ENCODE measurements at regions not wholly inside any gene's neighbourhood (a gene's known extent, or its start where the extent isn't known, plus 50 kb on each side); places are given as distances from the start of the nearest gene placed in this dataset.

GRCh38 chr13:111519490-111520170 is 199.2 kb downstream of the TEX29 start:
- Histone ChIP-seq H3K9me3 (ENCODE audit: control insufficient read depth, low read length) (no peaks in the 10 kb centered on the region), H3K36me3 (ENCODE audit: control insufficient read depth, insufficient read depth, low read length) (no peaks in the 10 kb centered on the region), H3K4me3 (ENCODE audit: low read length) (no peak overlapping the region), H3K4me1 (ENCODE audit: control insufficient read depth, insufficient read depth, low read length) (no peaks in the 10 kb centered on the region), H3K27me3 (ENCODE audit: control insufficient read depth, insufficient read depth, low read length) (peaks cover 4% of the 10 kb centered on the region), H3K9ac (ENCODE audit: low read length) (no peak overlapping the region)

GRCh38 chr13:111521030-111521429 is 200.6 kb downstream of the TEX29 start:
- H3K4me3 ChIP-seq (ENCODE audit: low read length) = no peak overlapping the region
- no peaks in the 10 kb centered on the region for H3K4me1 ChIP-seq (ENCODE audit: control insufficient read depth, insufficient read depth, low read length)
- H3K36me3 ChIP-seq (ENCODE audit: control insufficient read depth, insufficient read depth, low read length) = no peaks in the 10 kb centered on the region
- H3K27me3 ChIP-seq (ENCODE audit: control insufficient read depth, insufficient read depth, low read length) = no peaks in the 10 kb centered on the region
- H3K9ac ChIP-seq (ENCODE audit: low read length) = no peak overlapping the region
- no peaks in the 10 kb centered on the region for H3K9me3 ChIP-seq (ENCODE audit: control insufficient read depth, low read length)

GRCh38 chr13:111521691-111522229 is 201.3 kb downstream of the TEX29 start:
- H3K9ac ChIP-seq (ENCODE audit: low read length) = no peak overlapping the region
- no peak overlapping the region for H3K4me3 ChIP-seq (ENCODE audit: low read length)
- no peaks in the 10 kb centered on the region for H3K9me3 ChIP-seq (ENCODE audit: control insufficient read depth, low read length)
- H3K36me3 ChIP-seq (ENCODE audit: control insufficient read depth, insufficient read depth, low read length) = no peaks in the 10 kb centered on the region
- no peaks in the 10 kb centered on the region for H3K27me3 ChIP-seq (ENCODE audit: control insufficient read depth, insufficient read depth, low read length)
- H3K4me1 ChIP-seq (ENCODE audit: control insufficient read depth, insufficient read depth, low read length) = no peaks in the 10 kb centered on the region

GRCh38 chr13:111525320-111526118 is 205.1 kb downstream of the TEX29 start:
- no peak overlapping the region for H3K9ac ChIP-seq (ENCODE audit: low read length)
- H3K4me3 ChIP-seq (ENCODE audit: low read length) = no peak overlapping the region
- no peaks in the 10 kb centered on the region for H3K4me1 ChIP-seq (ENCODE audit: control insufficient read depth, insufficient read depth, low read length)
- no peaks in the 10 kb centered on the region for H3K36me3 ChIP-seq (ENCODE audit: control insufficient read depth, insufficient read depth, low read length)
- peaks cover 4% of the 10 kb centered on the region for H3K27me3 ChIP-seq (ENCODE audit: control insufficient read depth, insufficient read depth, low read length)
- H3K9me3 ChIP-seq (ENCODE audit: control insufficient read depth, low read length) = no peaks in the 10 kb centered on the region

- no peaks in the 10 kb centered on the region for H3K36me3 ChIP-seq (ENCODE audit: control insufficient read depth, insufficient read depth, low read length)
- H3K4me1 ChIP-seq (ENCODE audit: control insufficient read depth, insufficient read depth, low read length) = no peaks in the 10 kb centered on the region
- H3K27me3 ChIP-seq (ENCODE audit: control insufficient read depth, insufficient read depth, low read length) = peaks cover 8% of the 10 kb centered on the region
- no peak overlapping the region for H3K4me3 ChIP-seq (ENCODE audit: low read length)
- no peak overlapping the region for H3K9ac ChIP-seq (ENCODE audit: low read length)
- no peaks in the 10 kb centered on the region for H3K9me3 ChIP-seq (ENCODE audit: control insufficient read depth, low read length)
Observed at GRCh38 chr13:111526922-111527321, 206.5 kb downstream of the TEX29 start.

GRCh38 chr13:111527614-111528229 is 207.3 kb downstream of the TEX29 start:
- H3K9ac ChIP-seq (ENCODE audit: low read length) = no peak overlapping the region
- no peaks in the 10 kb centered on the region for H3K9me3 ChIP-seq (ENCODE audit: control insufficient read depth, low read length)
- H3K4me3 ChIP-seq (ENCODE audit: low read length) = no peak overlapping the region
- H3K27me3 ChIP-seq (ENCODE audit: control insufficient read depth, insufficient read depth, low read length) = peaks cover 8% of the 10 kb centered on the region
- H3K36me3 ChIP-seq (ENCODE audit: control insufficient read depth, insufficient read depth, low read length) = no peaks in the 10 kb centered on the region
- H3K4me1 ChIP-seq (ENCODE audit: control insufficient read depth, insufficient read depth, low read length) = no peaks in the 10 kb centered on the region

GRCh38 chr13:111528513-111528912 is 208.1 kb downstream of the TEX29 start:
- Histone ChIP-seq H3K27me3 (ENCODE audit: control insufficient read depth, insufficient read depth, low read length) (peaks cover 8% of the 10 kb centered on the region), H3K9me3 (ENCODE audit: control insufficient read depth, low read length) (no peaks in the 10 kb centered on the region), H3K36me3 (ENCODE audit: control insufficient read depth, insufficient read depth, low read length) (no peaks in the 10 kb centered on the region), H3K4me1 (ENCODE audit: control insufficient read depth, insufficient read depth, low read length) (peaks cover 5% of the 10 kb centered on the region), H3K4me3 (ENCODE audit: low read length) (no peak overlapping the region), H3K9ac (ENCODE audit: low read length) (no peak overlapping the region)

- Histone ChIP-seq H3K9ac (ENCODE audit: low read length) (no peak overlapping the region), H3K27me3 (ENCODE audit: control insufficient read depth, insufficient read depth, low read length) (peaks cover 21% of the 10 kb centered on the region), H3K36me3 (ENCODE audit: control insufficient read depth, insufficient read depth, low read length) (no peaks in the 10 kb centered on the region), H3K4me3 (ENCODE audit: low read length) (no peak overlapping the region), H3K4me1 (ENCODE audit: control insufficient read depth, insufficient read depth, low read length) (peaks cover 20% of the 10 kb centered on the region), H3K9me3 (ENCODE audit: control insufficient read depth, low read length) (no peaks in the 10 kb centered on the region)
Observed at GRCh38 chr13:111530137-111530870, 209.9 kb downstream of the TEX29 start.

GRCh38 chr13:111531505-111531904 is 211.1 kb downstream of the TEX29 start:
- H3K27me3 ChIP-seq (ENCODE audit: control insufficient read depth, insufficient read depth, low read length) = peaks cover 31% of the 10 kb centered on the region

GRCh38 chr13:111532111-111532510 is 211.7 kb downstream of the TEX29 start:
- Histone ChIP-seq H3K36me3 (ENCODE audit: control insufficient read depth, insufficient read depth, low read length) (no peaks in the 10 kb centered on the region), H3K4me3 (ENCODE audit: low read length) (no peak overlapping the region), H3K4me1 (ENCODE audit: control insufficient read depth, insufficient read depth, low read length) (peaks cover 26% of the 10 kb centered on the region), H3K27me3 (ENCODE audit: control insufficient read depth, insufficient read depth, low read length) (peaks cover 36% of the 10 kb centered on the region), H3K9ac (ENCODE audit: low read length) (no peak overlapping the region), H3K9me3 (ENCODE audit: control insufficient read depth, low read length) (no peaks in the 10 kb centered on the region)

More at GRCh38 chr13:111531505-111531904, 211.1 kb downstream of the TEX29 start:
- Histone ChIP-seq H3K9me3 (ENCODE audit: control insufficient read depth, low read length) (no peaks in the 10 kb centered on the region), H3K4me3 (ENCODE audit: low read length) (no peak overlapping the region), H3K4me1 (ENCODE audit: control insufficient read depth, insufficient read depth, low read length) (peaks cover 26% of the 10 kb centered on the region), H3K36me3 (ENCODE audit: control insufficient read depth, insufficient read depth, low read length) (no peaks in the 10 kb centered on the region), H3K9ac (ENCODE audit: low read length) (no peak overlapping the region)

- Histone ChIP-seq H3K9ac (ENCODE audit: low read length) (no peak overlapping the region), H3K9me3 (ENCODE audit: control insufficient read depth, low read length) (no peaks in the 10 kb centered on the region), H3K36me3 (ENCODE audit: control insufficient read depth, insufficient read depth, low read length) (no peaks in the 10 kb centered on the region), H3K27me3 (ENCODE audit: control insufficient read depth, insufficient read depth, low read length) (peaks cover 44% of the 10 kb centered on the region), H3K4me3 (ENCODE audit: low read length) (no peak overlapping the region), H3K4me1 (ENCODE audit: control insufficient read depth, insufficient read depth, low read length) (peaks cover 26% of the 10 kb centered on the region)
Observed at GRCh38 chr13:111533900-111534683, 213.7 kb downstream of the TEX29 start.
